Testis (tissue), 2 donors: ENCODE measurements at regions not wholly inside any gene's neighbourhood (a gene's known extent, or its start where the extent isn't known, plus 50 kb on each side); places are given as distances from the start of the nearest gene placed in this dataset.

Experiments
- POLR2A ChIP-seq: fragments of 450-650 bp; IDR thresholded peaks from one replicate; pipeline ENCODE4 v1.6.1; 2017; ENCODE audit warnings: antibody characterized with exemption, mild to moderate bottlenecking, moderate library complexity
- TF ChIP-seq, protein P1 (sequence below), 3 experiments: fragments of 450-650 bp in 2 of 3; fragments of 200-600 bp in 1 of 3; sonication (generic) in 1 of 3; IDR thresholded peaks; one replicate each; pipeline ENCODE4 v1.5.1; 2016 to 2019; ENCODE audit warnings: antibody characterized with exemption in 3 of 3, mild to moderate bottlenecking in 2 of 3, moderate library complexity in 1 of 3

DNA sequence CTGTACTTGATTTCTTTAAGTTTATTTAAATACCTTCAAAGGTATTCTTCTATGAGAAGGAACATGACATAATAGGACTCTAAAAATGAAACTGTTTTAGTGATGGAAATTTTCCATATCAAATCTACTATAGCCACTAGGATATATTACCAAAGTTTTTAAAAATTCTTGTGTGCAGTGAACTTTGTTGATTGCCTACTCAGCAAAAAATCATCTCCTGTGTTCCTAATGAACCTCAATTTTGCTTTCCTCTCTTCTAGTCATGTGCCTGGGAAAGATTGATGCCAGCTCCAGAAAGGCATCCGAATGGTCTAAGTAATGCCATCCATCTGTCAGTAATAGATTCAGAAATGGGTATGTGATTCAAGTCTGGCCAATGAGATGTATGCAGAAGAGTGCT lies 111.1 kb downstream of the ANXA3 start:
- TF ChIP-seq, protein P1, sequence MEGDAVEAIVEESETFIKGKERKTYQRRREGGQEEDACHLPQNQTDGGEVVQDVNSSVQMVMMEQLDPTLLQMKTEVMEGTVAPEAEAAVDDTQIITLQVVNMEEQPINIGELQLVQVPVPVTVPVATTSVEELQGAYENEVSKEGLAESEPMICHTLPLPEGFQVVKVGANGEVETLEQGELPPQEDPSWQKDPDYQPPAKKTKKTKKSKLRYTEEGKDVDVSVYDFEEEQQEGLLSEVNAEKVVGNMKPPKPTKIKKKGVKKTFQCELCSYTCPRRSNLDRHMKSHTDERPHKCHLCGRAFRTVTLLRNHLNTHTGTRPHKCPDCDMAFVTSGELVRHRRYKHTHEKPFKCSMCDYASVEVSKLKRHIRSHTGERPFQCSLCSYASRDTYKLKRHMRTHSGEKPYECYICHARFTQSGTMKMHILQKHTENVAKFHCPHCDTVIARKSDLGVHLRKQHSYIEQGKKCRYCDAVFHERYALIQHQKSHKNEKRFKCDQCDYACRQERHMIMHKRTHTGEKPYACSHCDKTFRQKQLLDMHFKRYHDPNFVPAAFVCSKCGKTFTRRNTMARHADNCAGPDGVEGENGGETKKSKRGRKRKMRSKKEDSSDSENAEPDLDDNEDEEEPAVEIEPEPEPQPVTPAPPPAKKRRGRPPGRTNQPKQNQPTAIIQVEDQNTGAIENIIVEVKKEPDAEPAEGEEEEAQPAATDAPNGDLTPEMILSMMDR (IDR thresholded peaks at IDR 0.05), result no peak
- TF ChIP-seq POLR2A, result no peak
